GM18517 (cell line): ENCODE measurements at regions not wholly inside any gene's neighbourhood (a gene's known extent, or its start where the extent isn't known, plus 50 kb on each side); places are given as distances from the start of the nearest gene placed in this dataset.

Source experiments
- ATAC-seq: cut with Tn5 transposase; IDR thresholded peaks from one replicate; pipeline ENCODE4 v1.9.1; 2021; ENCODE audit warnings: mild to moderate bottlenecking, moderate library complexity; ENCODE audit not compliant: unreplicated experiment

DNA sequence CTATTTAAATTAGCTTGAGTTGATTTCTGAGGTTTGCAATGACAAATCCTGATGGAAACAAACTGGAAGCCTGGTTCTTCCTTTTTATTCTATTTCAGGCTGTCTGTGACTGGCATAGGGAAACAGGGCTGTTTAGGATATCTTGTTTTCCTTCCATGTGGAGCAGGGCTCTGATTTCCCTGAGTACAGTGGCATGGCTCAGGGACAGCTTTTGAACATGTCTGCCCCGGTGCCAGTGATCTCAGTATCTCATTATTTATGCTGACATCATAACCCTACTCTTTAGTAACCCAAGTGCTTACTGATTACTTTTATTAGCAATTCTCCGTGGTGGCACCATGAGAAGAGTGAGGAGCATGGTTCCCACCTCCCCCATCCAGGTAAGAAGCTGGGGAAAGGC is 720.3 kb downstream of the GALR1 start:
- no peak for ATAC-seq

GRCh38 chr18:77970814-77971213 is 721.2 kb downstream of the GALR1 start:
- ATAC-seq = no peak

DNA sequence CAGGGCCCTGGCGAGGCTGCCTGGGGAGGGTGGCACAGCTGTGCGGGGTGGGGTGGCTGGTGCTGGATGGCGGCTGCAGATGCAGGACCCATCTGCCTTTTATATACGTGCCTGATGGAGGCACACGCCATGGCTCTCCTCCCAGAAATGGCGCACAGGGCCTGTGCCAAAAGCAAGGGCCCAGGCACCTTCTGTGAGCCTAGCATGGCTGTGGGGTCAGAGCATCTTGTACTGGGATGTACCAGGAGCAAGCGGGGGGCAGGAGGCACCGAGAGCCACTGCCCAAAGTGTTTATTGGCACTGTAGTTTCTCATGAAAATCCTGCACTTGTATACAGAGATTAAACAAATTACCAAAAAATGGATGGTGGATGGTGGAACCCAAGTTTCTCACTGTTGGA is 724.1 kb downstream of the GALR1 start:
- no peak for ATAC-seq

DNA sequence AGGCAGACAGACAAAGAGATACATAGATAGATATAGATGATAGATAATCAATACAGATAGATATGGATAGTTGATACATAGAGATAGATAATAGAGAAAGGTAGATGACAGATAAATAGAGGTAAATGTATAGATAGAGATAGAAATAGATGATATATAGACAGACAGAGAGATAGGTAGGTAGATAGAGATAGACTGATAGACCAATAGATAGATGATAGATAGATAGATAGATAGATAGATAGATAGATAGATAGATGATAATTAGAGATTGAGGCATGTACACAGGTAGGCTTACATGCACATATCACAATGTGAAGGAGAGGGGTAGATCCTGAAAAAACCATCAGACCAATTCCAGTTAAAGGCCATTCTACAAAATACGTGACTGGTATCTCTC is 724.7 kb downstream of the GALR1 start:
- no peak for ATAC-seq

- ATAC-seq = no peak
Measured at GRCh38 chr18:77977331-77977730, 727.7 kb downstream of the GALR1 start.

DNA sequence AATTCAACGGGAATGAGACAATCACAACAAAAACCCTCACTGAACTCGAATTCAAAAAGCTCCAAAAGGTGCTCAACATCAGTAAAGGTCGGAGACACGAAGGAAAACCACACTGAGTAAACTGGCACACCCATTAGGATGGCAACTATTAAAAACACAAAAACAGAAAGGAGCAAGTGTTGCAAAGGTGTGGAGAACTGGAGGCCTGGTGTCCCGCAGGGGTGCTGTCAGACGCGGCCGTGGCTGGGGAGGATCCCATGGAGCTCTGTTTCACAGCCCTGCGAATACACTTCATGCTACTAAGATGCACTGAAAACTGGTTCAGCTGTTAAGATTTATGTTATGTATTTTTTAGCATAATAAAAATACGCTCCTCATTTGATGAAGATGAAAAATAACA is 730.6 kb downstream of the GALR1 start:
- no peak for ATAC-seq

DNA sequence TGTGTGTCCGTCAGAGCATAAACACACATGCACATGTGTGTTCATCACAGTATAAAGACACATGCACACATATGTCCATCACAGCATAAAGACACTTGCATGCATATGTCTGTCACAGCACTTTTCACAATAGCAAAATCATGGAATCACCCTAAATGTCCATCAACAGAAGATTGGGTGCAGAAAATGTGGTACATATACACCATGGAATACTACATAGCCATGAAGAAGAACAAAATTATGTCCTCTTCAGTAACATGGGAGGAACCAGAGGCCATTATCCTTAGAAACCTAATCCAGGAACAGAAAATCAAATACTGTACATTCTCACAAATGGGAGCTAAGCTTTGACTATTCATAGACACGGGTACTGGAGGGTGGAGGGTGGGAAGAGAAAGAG is 732.2 kb downstream of the GALR1 start:
- no peak for ATAC-seq

- no peak for ATAC-seq
Measured at GRCh38 chr18:77983270-77983669, 733.6 kb downstream of the GALR1 start.

GRCh38 chr18:77984178-77984577 is 734.5 kb downstream of the GALR1 start:
- no peak for ATAC-seq

GRCh38 chr18:77984833-77985232 is 735.2 kb downstream of the GALR1 start:
- ATAC-seq = no peak

- no peak for ATAC-seq
Measured at GRCh38 chr18:77985526-77986281, 736.1 kb downstream of the GALR1 start.

DNA sequence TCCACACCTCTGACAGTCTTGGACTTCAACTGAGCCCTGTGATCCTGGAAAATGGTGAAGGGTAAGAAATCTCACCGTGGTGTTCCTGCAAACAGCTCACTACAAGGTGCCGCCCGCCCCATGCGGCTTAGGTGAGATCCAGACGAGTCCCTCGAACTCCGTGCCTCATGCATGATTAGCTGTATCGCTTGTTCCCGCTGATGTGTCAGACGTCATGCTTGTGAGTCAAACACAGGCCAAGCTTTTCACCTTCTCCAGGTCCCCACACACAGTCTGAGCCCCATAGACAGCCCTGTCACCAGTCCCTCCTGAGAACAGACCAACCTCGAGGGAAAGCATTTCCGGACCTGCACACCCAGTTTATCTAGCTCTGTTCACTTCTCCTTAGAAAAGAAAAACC is 740.5 kb downstream of the GALR1 start:
- no peak for ATAC-seq

- no peak for ATAC-seq
Measured at GRCh38 chr18:77990901-77991300, 741.3 kb downstream of the GALR1 start.

DNA sequence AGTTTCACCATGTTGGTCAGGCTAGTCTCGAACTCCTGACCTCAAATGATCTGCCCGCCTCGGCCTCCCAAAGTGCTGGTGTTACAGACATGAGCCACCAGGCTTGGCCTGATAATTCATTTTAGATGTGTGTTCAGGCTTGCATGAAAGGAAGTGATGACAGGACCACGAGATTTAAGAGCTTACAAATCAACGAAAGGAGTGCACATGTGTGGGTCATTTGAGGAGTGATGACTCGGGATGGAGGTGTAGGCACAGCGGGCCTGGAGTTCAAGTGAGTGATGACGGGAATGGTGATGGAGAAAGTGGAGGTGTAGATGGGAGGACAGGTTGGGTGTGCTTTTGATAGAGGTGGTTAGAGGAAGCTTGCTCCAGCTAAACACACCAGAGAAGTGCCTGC is 742.4 kb downstream of the GALR1 start:
- ATAC-seq = no peak

- no peak for ATAC-seq
Measured at GRCh38 chr18:77993188-77993981, 743.7 kb downstream of the GALR1 start.

DNA sequence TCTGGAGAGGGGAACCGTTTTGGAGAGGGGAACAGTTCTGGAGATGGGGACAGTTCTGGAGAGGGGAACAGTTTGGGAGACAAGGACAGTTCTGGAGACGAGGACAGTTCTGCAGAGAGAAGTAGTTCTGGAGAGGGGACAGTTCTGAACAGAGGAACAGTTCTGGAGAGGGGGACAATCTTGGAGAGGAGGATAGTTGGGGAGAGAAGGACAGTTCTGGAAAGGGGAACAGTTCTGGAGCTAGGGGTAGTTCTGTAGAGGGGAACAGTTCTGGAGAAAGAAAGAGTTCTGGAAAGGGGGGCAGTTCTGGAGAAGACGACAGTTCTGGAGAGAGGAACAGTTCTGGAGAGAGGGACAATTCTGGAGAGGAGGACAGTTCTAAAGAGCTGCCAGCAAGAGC is 745.9 kb downstream of the GALR1 start:
- no peak for ATAC-seq

DNA sequence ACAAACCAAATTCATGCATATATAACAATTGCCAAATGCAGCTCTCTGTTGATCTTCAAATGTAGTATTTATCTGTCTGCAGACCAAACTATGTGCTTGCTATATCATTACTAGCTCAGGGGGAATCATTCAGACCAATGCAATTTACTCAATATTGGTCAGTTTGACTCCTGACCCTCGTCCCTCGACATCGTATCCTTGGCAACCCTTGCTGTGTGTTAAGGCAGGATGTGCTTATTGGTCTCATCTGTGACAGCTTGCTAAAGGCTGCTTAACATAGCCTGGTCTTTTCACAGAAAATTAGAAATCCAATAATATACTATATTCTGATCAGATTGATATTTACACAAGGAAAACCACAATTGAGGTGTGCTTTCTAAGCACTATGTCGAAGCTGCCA is 747.1 kb downstream of the GALR1 start:
- ATAC-seq = no peak

DNA sequence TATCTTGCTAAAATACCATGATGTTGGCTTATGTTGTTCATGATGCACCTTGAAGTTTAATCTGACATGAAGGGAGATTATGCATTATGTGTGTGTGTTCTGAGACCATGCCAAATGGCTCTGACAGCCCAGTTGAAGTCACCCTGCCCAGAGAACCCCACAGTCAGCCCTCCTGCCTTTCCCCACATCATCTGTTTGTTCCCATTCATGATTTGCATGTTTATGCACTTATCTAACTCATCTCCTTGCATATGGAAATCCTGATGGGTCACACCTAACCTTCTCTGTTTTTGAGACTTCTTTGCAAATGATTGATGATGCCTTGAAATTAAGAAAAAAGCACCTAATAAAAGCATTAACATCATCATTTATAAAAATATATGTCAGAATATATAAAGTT is 752.2 kb downstream of the GALR1 start:
- ATAC-seq = no peak

DNA sequence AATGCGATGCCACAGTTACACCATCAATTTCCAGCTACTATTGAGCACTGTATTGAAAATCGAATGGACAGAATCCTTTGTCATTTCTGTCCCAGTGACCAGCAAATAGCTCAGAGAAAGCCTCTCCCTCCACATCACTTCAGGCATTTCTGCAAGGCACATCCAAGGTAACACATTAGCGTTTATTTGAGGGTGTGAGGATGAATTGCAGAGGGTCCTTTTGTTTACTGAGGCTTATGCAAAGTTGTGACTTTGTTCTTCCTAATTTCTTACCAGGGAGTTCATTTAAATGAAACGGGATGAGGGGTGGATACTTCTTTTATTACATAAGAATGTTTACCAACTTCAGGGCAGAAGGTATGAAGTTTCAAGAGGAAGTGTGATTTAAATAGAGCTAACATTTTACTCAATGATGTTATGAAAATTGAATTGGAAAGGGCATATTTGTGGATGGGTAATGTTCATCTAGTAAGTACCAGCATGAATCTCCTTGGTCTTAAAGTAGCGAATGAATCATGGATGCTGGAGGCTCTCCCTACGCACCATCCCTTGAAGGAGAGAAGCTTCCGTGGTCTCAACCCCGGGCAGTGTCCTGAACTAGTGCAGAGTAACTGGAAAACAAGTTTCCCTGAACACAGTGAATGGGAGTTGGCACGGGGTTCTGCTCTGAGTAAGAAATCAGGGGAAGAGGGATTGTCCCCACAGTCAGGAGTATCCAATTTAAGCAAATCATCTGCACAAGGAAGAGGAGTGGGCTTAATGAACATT is 756.5 kb downstream of the GALR1 start:
- ATAC-seq = no peak

- no peak for ATAC-seq
Measured at GRCh38 chr18:78006774-78007260, 757.2 kb downstream of the GALR1 start.

DNA sequence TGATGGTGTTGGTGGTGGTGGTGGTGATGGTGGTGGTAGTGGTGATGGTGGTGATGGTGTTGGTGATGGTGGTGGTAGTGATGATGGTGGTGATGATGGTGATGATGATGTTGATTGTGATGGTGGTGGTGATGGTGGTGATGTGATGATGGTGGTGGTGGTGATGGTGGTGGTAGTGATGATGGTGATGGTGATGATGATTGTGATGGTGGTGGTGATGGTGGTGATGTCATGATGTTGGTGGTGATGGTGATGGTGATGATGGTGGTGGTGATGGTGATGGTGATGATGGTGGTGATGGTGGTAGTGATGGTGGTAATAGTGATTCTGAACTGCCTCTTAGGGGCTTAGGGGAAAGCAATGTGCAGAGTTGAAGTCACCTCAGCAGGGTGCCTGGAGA is 760.7 kb downstream of the GALR1 start:
- ATAC-seq = no peak

- ATAC-seq = no peak
Measured at GRCh38 chr18:78017869-78018268, 768.2 kb downstream of the GALR1 start.
